K562 (cell line): ENCODE measurements at regions not wholly inside any gene's neighbourhood (a gene's known extent, or its start where the extent isn't known, plus 50 kb on each side); places are given as distances from the start of the nearest gene placed in this dataset.

Source experiments
- ATAC-seq: fragments of 200-7000 bp; cut with Tn5 transposase; 3 replicates; pipeline ENCODE4 v1.9.1; 2020; ENCODE audit warnings: moderate library complexity
- BruUV-seq: library from RNA; stranded (reverse); fragments of 400-500 nt; replicated peaks from 2 replicates; lab custom pipeline; 2021; lab: Mats Ljungman, UMichigan
- CTCF ChIA-PET: fragments of 300-600 bp; formaldehyde crosslinking; extraction: SDS; loops from one replicate; lab custom pipeline; 2021; ENCODE audit warnings: low intra/inter-chr PET ratio; lab: Yijun Ruan, JAX
- POLR2A ChIA-PET: fragments of 300-600, 350-650 bp; sonication (Branson Sonifier 250); formaldehyde crosslinking; extraction: SDS; loops from one replicate; lab custom pipeline; 2021; ENCODE audit warnings: antibody characterized with exemption, inconsistent platforms; lab: Yijun Ruan, JAX
- DNase-seq, 4 experiments: peaks; one replicate each; pipeline versions ENCODE4 v3.0.0 to v3.0.0-alpha.2; 2011 to 2018; ENCODE audit warnings: low spot score in 3 of 4, mixed read lengths in 3 of 4; ENCODE audit errors: extremely low read depth in 1 of 4
- FAIRE-seq: peaks from 2 replicates; lab custom pipeline; 2011; peaks lifted over from hg19 to GRCh38; lab: Jason Lieb, UNC
- H2AFZ ChIP-seq: 2 replicates; pipeline ENCODE4 v1.6.0; 2011; ENCODE audit warnings: low read depth, low read length, control low read depth, inconsistent platforms
- H3K27ac ChIP-seq: fragments of 200-600 bp; 3 replicates; pipeline ENCODE4 v1.8.0; 2011; ENCODE audit warnings: low read depth, mild to moderate bottlenecking, control low read depth, inconsistent platforms, low read length, moderate library complexity, mixed read lengths; ENCODE audit errors: extremely low read depth
- H3K27me3 ChIP-seq, 2 experiments: fragments of 300-600 bp in 1 of 2; 2 replicates in 1 of 2; 3 replicates in 1 of 2; pipeline versions ENCODE4 v1.6.0 to v1.8.0; 2011; ENCODE audit warnings: inconsistent platforms in 2 of 2, low read length in 2 of 2, mild to moderate bottlenecking in 1 of 2, mixed read lengths in 1 of 2, moderate library complexity in 1 of 2; ENCODE audit not compliant: control insufficient read depth in 2 of 2, insufficient read depth in 2 of 2
- H3K36me3 ChIP-seq: fragments of 300-600 bp; 3 replicates; pipeline ENCODE4 v1.8.0; 2011; ENCODE audit warnings: mild to moderate bottlenecking, low read length, inconsistent platforms; ENCODE audit not compliant: control insufficient read depth, insufficient read depth
- H3K4me1 ChIP-seq, 2 experiments: fragments of 200-600 bp in 1 of 2; replicated peaks in 1 of 2; 2 replicates in 1 of 2; 3 replicates in 1 of 2; pipeline versions ENCODE4 v1.5.1 to v1.8.0; 2011; ENCODE audit warnings: inconsistent platforms in 2 of 2, low read length in 2 of 2, mild to moderate bottlenecking in 1 of 2, mixed read lengths in 1 of 2, moderate library complexity in 1 of 2; ENCODE audit not compliant: control insufficient read depth in 2 of 2, insufficient read depth in 2 of 2
- H3K4me2 ChIP-seq: 2 replicates; pipeline ENCODE4 v1.6.1; 2011; ENCODE audit warnings: low read length, control low read depth, inconsistent platforms, mixed read lengths; ENCODE audit not compliant: insufficient read depth
- H3K4me3 ChIP-seq: fragments of 200-600 bp; sonication (generic), shearing (Covaris generic); 2 replicates; pipeline ENCODE4 v1.5.1; 2016; ENCODE audit warnings: control low read depth, inconsistent platforms
- H3K79me2 ChIP-seq: fragments of 200-600 bp; 3 replicates; pipeline ENCODE4 v1.8.0; 2011; ENCODE audit warnings: low read length, inconsistent platforms; ENCODE audit not compliant: control insufficient read depth, insufficient read depth
- H3K9ac ChIP-seq, 2 experiments: 2 replicates each; pipeline versions ENCODE4 v1.6.0 to v1.6.1; 2011; ENCODE audit warnings: low read depth in 2 of 2, low read length in 2 of 2, control low read depth in 1 of 2, inconsistent platforms in 1 of 2, mild to moderate bottlenecking in 1 of 2, mixed read lengths in 1 of 2; ENCODE audit not compliant: insufficient read depth in 1 of 2
- H3K9me1 ChIP-seq: one replicate; pipeline ENCODE4 v1.6.0; 2011; ENCODE audit warnings: inconsistent platforms, mild to moderate bottlenecking, low read length, moderate library complexity; ENCODE audit not compliant: control insufficient read depth, insufficient read depth
- H3K9me3 ChIP-seq: replicated peaks from 2 replicates; pipeline ENCODE4 v1.5.1; 2011; ENCODE audit warnings: low read depth, low read length, inconsistent platforms; ENCODE audit not compliant: control insufficient read depth, insufficient read depth
- H4K20me1 ChIP-seq: replicated peaks from 2 replicates; pipeline ENCODE4 v1.6.1; 2011; ENCODE audit warnings: low read length, inconsistent platforms, mixed read lengths; ENCODE audit not compliant: control insufficient read depth, insufficient read depth
- BCOR ChIP-seq: fragments of 450-650 bp; IDR thresholded peaks from 2 replicates; pipeline ENCODE4 v1.6.1; 2016
- CBX1 ChIP-seq: sonication (generic); IDR thresholded peaks from 2 replicates; pipeline ENCODE4 v1.6.1; 2016; ENCODE audit warnings: antibody characterized with exemption, low read depth, mild to moderate bottlenecking
- CGGBP1 ChIP-seq: fragments of 250-450 bp; sonication (Bioruptor Pico); IDR thresholded peaks from 2 replicates; pipeline ENCODE4 v1.9.0; 2021; ENCODE audit warnings: mild to moderate bottlenecking
- CREM ChIP-seq: IDR thresholded peaks from 2 replicates; pipeline ENCODE4 v1.6.1; 2014; ENCODE audit warnings: antibody characterized with exemption, low read depth
- DNMT1 ChIP-seq: fragments of 450-650 bp; IDR thresholded peaks from 2 replicates; pipeline ENCODE4 v1.6.1; 2016; ENCODE audit warnings: antibody characterized with exemption, mild to moderate bottlenecking
- MTA1 ChIP-seq: fragments of 450-650 bp; IDR thresholded peaks from 2 replicates; pipeline ENCODE4 v1.6.1; 2017; ENCODE audit warnings: borderline replicate concordance
- MXD1 ChIP-seq: fragments of 250-450 bp; sonication (Bioruptor Pico); IDR thresholded peaks from 2 replicates; pipeline ENCODE4 v1.8.0; 2021; ENCODE audit warnings: borderline replicate concordance, mild to moderate bottlenecking, moderate library complexity; ENCODE audit not compliant: poor library complexity, severe bottlenecking
- NCOA1 ChIP-seq: fragments of 450-650 bp; IDR thresholded peaks from 2 replicates; pipeline ENCODE4 v1.6.1; 2016; ENCODE audit warnings: low read depth
- SIRT6 ChIP-seq: IDR thresholded peaks from one replicate; pipeline ENCODE4 v1.6.1; 2012; ENCODE audit warnings: low read depth, mild to moderate bottlenecking, control low read depth, inconsistent platforms, low read length, moderate library complexity
- TAF7 ChIP-seq: fragments of 450-650 bp; IDR thresholded peaks from 2 replicates; pipeline ENCODE4 v1.6.1; 2016; ENCODE audit warnings: missing genetic modification characterization, missing compliant biosample characterization
- ZNF133 ChIP-seq: fragments of 250-450 bp; sonication (Bioruptor Pico); IDR thresholded peaks from 2 replicates; pipeline ENCODE4 v1.4.0; 2020; ENCODE audit warnings: mild to moderate bottlenecking
- ZNF134 ChIP-seq: fragments of 250-450 bp; sonication (Bioruptor Pico); conservative IDR thresholded peaks from 2 replicates; pipeline ENCODE4 v1.4.0; 2020
- ZNF764 ChIP-seq: fragments of 250-450 bp; sonication (Bioruptor Pico); IDR thresholded peaks from 2 replicates; pipeline ENCODE4 v1.4.0; 2020; ENCODE audit warnings: low read depth, mild to moderate bottlenecking, moderate library complexity
- WGBS: fragments of 100-300 bp; shearing (Covaris generic); methylation state at CpG from one replicate; pipeline ENCODE4 v1.1.6; 2016; ENCODE audit warnings: low coverage, mixed read lengths; ENCODE audit not compliant: insufficient coverage; ENCODE audit errors: missing lambda C conversion rate; 5-methylcytosine and 5-hydroxymethylcytosine counted together
- in situ Hi-C: fragments of 300-500 bp; cut with MboI; formaldehyde crosslinking; loops from 4 replicates; pipeline ENCODE4 v1.15.0; 2018; ENCODE audit warnings: inconsistent platforms, mixed read lengths
- intact Hi-C: fragments of 100-400 bp; cut with micrococcal nuclease; formaldehyde crosslinking; loops from 2 replicates; pipeline ENCODE4 v1.14.2; 2022
- TF ChIP-seq, protein P1 (sequence below), 3 experiments: IDR thresholded peaks in 2 of 3; conservative IDR thresholded peaks in 1 of 3; 2 replicates each; pipeline ENCODE4 v1.5.1; 2011 to 2012; ENCODE audit warnings: low read length in 3 of 3, mild to moderate bottlenecking in 3 of 3, control low read depth in 2 of 3, improper control_type of control experiment in 1 of 3, inconsistent platforms in 1 of 3, low read depth in 1 of 3, mixed read lengths in 1 of 3, moderate library complexity in 1 of 3; ENCODE audit not compliant: insufficient read depth in 2 of 3

DNA sequence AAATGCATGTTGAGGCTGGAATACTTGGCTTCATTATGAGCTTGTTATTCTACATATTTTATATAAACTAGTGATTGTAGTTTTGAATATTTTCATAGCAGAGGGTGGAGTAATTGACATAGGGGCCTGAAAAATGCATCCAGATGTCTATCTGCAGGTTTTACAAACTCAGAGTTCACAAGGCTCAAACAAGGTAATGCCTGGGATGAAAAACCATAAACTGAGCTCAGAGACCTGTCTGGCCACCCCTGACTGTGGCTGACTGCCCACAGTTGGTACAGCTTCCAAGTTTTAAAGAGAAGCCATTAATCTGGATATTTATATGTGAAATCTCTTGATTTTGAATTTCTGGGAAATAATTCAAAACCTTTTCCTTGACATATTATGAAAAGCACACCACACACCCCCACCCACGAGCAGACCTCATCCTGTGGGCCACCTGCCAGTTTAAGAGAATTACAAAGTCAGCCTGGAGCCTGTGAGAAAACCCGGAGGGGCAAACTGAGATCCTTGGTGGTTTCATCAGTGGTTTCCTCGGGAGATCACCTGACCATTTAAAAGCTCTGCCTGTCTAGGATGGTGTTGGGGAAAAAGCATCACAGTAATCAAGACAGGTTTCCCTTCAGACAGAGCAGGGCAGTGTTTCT lies 230.1 kb downstream of the SAMD5 start:
- POLR2A ChIA-PET, result interaction anchor here (1.0 kb wide), 1 partner anchor 22 kb away, joined by 4 read pairs; no protein-coding TSS in a partner anchor
- CTCF ChIA-PET, result no interaction called here

GRCh38 chr6:147740326-147740725 lies 231.8 kb downstream of the SAMD5 start:
- Histone ChIP-seq H3K9ac (no peak overlapping the region), H3K9me3 (no peaks in the 10 kb centered on the region), H3K79me2 (no peaks in the 10 kb centered on the region), H3K27ac (no peak overlapping the region), H3K9me1 (no peaks in the 10 kb centered on the region), H3K4me3 (no peak overlapping the region), H3K36me3 (peaks cover 14% of the 10 kb centered on the region; the same call in 1 of the 3 replicates), H3K27me3 (no peaks in the 10 kb centered on the region), H2AFZ (no peak overlapping the region), H3K4me1 (no peaks in the 10 kb centered on the region), H3K4me2 (no peak overlapping the region), H4K20me1 (0 out of 2 replicates have a peak, but pooled peaks cover 5% of the 10 kb centered on the region)
- POLR2A ChIA-PET, result interaction anchor here (0.7 to 0.8 kb wide), 2 partner anchors 24 to 79 kb away, joined by 4 to 5 read pairs; no protein-coding TSS in a partner anchor
- ATAC-seq (no peak), DNase-seq (no peak), FAIRE-seq (no peak)
- BruUV-seq, result no TSS peak
- in situ Hi-C loops (no loop called here), intact Hi-C loops (loop anchor here (10.0 kb wide), 1 partner anchor 234 kb away; no protein-coding TSS in a partner anchor)
- CTCF ChIA-PET, result no interaction called here
- 65% methylated on average over 3 of the region's 3 CpGs for WGBS
- no peak for TF ChIP-seq CGGBP1 (CRISPR knock-in tag)
- TF ChIP-seq CBX1, result no peak
- no peak for TF ChIP-seq CREM
- TF ChIP-seq ZNF134, result no peak
- TF ChIP-seq BCOR, result no peak
- no peak for TF ChIP-seq ZNF133 (CRISPR knock-in tag)
- no peak for TF ChIP-seq DNMT1
- no peak for TF ChIP-seq MTA1
- no peak for TF ChIP-seq NCOA1
- no peak for TF ChIP-seq TAF7
- TF ChIP-seq SIRT6, result no peak
- TF ChIP-seq, protein P1, sequence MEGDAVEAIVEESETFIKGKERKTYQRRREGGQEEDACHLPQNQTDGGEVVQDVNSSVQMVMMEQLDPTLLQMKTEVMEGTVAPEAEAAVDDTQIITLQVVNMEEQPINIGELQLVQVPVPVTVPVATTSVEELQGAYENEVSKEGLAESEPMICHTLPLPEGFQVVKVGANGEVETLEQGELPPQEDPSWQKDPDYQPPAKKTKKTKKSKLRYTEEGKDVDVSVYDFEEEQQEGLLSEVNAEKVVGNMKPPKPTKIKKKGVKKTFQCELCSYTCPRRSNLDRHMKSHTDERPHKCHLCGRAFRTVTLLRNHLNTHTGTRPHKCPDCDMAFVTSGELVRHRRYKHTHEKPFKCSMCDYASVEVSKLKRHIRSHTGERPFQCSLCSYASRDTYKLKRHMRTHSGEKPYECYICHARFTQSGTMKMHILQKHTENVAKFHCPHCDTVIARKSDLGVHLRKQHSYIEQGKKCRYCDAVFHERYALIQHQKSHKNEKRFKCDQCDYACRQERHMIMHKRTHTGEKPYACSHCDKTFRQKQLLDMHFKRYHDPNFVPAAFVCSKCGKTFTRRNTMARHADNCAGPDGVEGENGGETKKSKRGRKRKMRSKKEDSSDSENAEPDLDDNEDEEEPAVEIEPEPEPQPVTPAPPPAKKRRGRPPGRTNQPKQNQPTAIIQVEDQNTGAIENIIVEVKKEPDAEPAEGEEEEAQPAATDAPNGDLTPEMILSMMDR (IDR thresholded peaks at IDR 0.05 in 2 of 3, conservative IDR thresholded peaks at IDR 0.05 in 1 of 3; ENCODE audit: insufficient read depth in 2 of 3, low read depth in 1 of 3, low read length in 3 of 3), result no peak

More for the DNA sequence above, 230.1 kb downstream of the SAMD5 start:
- Histone ChIP-seq H3K9ac (no peak overlapping the region), H3K9me1 (no peaks in the 10 kb centered on the region), H3K4me1 (no peaks in the 10 kb centered on the region)
- no TSS peak for BruUV-seq
- TF ChIP-seq MXD1 (no peak), ZNF764 (no peak)
- TF ChIP-seq, all 486 proteins: peak for 0
- ATAC-seq (no peak), DNase-seq (no peak), FAIRE-seq (no peak)
- Histone ChIP-seq H3K9me3 (no peaks in the 10 kb centered on the region), H2AFZ (no peak overlapping the region), H4K20me1 (0 out of 2 replicates have a peak, but pooled peaks cover 5% of the 10 kb centered on the region), H3K4me3 (no peak overlapping the region), H3K27ac (no peak overlapping the region), H3K4me2 (no peak overlapping the region), H3K27me3 (no peaks in the 10 kb centered on the region), H3K36me3 (peaks cover 14% of the 10 kb centered on the region; the same call in 1 of the 3 replicates), H3K79me2 (no peaks in the 10 kb centered on the region)
- intact Hi-C loops, result no loop called here
- in situ Hi-C loops, result no loop called here
- WGBS, result 60% methylated on average over 3 of the region's 3 CpGs
